ENCODE measurements at regions not wholly inside any gene's neighbourhood (a gene's known extent, or its start where the extent isn't known, plus 50 kb on each side); places are given as distances from the start of the nearest gene placed in this dataset.
"Not testable (repeated sequence)": the region's sequence is repeated elsewhere in the genome, so short reads cannot be mapped to it uniquely, and the experiment has no call there.

GRCh38 chr4:112819729-112820128, 182.8 kb downstream of the LARP7 start:
- intact Hi-C loops (cut with DNase I): loop anchor here (2.0 kb wide), 1 partner anchor 37 kb away; no protein-coding TSS in a partner anchor

GRCh38 chr4:112823156-112823555, 186.2 kb downstream of the LARP7 start:
- no peaks in the 10 kb centered on the region for H3K27me3 ChIP-seq
- TF ChIP-seq CTCF (IDR thresholded peaks at IDR 0.05): no peak
- H3K9me3 ChIP-seq: no peaks in the 10 kb centered on the region
- no peak overlapping the region for H3K27ac ChIP-seq
- H3K4me1 ChIP-seq: peaks cover 0 to 11% of the 10 kb centered on the region in 2 donors
- H3K36me3 ChIP-seq: no peaks in the 10 kb centered on the region
- intact Hi-C loops (cut with DNase I): no loop called here
- H3K4me3 ChIP-seq: no peak overlapping the region
- DNase-seq (ENCODE audit: low spot score in 2 of 2): no peak

More at GRCh38 chr4:112819729-112820128, 182.8 kb downstream of the LARP7 start:
- no peaks in the 10 kb centered on the region for H3K27me3 ChIP-seq
- peaks cover 0 to 11% of the 10 kb centered on the region in 2 donors for H3K4me1 ChIP-seq
- no peak overlapping the region for H3K27ac ChIP-seq
- no peak for DNase-seq (ENCODE audit: low spot score in 2 of 2)
- TF ChIP-seq CTCF (IDR thresholded peaks at IDR 0.05): no peak
- no peaks in the 10 kb centered on the region for H3K36me3 ChIP-seq
- no peak overlapping the region for H3K4me3 ChIP-seq
- no peaks in the 10 kb centered on the region for H3K9me3 ChIP-seq

- Histone ChIP-seq H3K27ac (no peak overlapping the region), H3K36me3 (no peaks in the 10 kb centered on the region), H3K4me1 (peaks cover 0 to 6% of the 10 kb centered on the region in 2 donors), H3K4me3 (no peak overlapping the region), H3K9me3 (no peaks in the 10 kb centered on the region), H3K27me3 (no peaks in the 10 kb centered on the region)
- intact Hi-C loops (cut with DNase I): no loop called here
- DNase-seq (ENCODE audit: low spot score in 2 of 2): no peak
- no peak for TF ChIP-seq CTCF (IDR thresholded peaks at IDR 0.05)
Measured at GRCh38 chr4:112823606-112824005, 186.7 kb downstream of the LARP7 start.

- no peak for DNase-seq (ENCODE audit: low spot score in 2 of 2)
- peaks cover 0 to 4% of the 10 kb centered on the region in 2 donors for H3K9me3 ChIP-seq
- no peaks in the 10 kb centered on the region for H3K36me3 ChIP-seq
- intact Hi-C loops (cut with DNase I): no loop called here
- no peak for TF ChIP-seq CTCF (IDR thresholded peaks at IDR 0.05)
- H3K27ac ChIP-seq: no peak overlapping the region
- H3K4me1 ChIP-seq: no peaks in the 10 kb centered on the region
- no peak overlapping the region for H3K4me3 ChIP-seq
- H3K27me3 ChIP-seq: no peaks in the 10 kb centered on the region
Measured at GRCh38 chr4:112830753-112831386, 193.9 kb downstream of the LARP7 start.

GRCh38 chr4:112832493-112832892, 195.6 kb downstream of the LARP7 start:
- Histone ChIP-seq H3K27me3 (no peaks in the 10 kb centered on the region), H3K36me3 (no peaks in the 10 kb centered on the region), H3K4me1 (no peaks in the 10 kb centered on the region), H3K27ac (no peak overlapping the region), H3K9me3 (peaks cover 0 to 4% of the 10 kb centered on the region in 2 donors), H3K4me3 (no peak overlapping the region)
- DNase-seq (ENCODE audit: low spot score in 2 of 2): no peak
- intact Hi-C loops (cut with DNase I): no loop called here
- no peak for TF ChIP-seq CTCF (IDR thresholded peaks at IDR 0.05)

GRCh38 chr4:112836895-112837294, 200.0 kb downstream of the LARP7 start:
- no peak for DNase-seq (ENCODE audit: low spot score in 2 of 2)
- Histone ChIP-seq H3K27me3 (no peaks in the 10 kb centered on the region), H3K9me3 (no peaks in the 10 kb centered on the region), H3K36me3 (no peaks in the 10 kb centered on the region), H3K27ac (no peak overlapping the region), H3K4me3 (no peak overlapping the region), H3K4me1 (no peaks in the 10 kb centered on the region)
- no peak for TF ChIP-seq CTCF (IDR thresholded peaks at IDR 0.05)
- intact Hi-C loops (cut with DNase I): no loop called here

- H3K4me1 ChIP-seq; H3K27me3 ChIP-seq; H3K36me3 ChIP-seq; DNase-seq (ENCODE audit: low spot score in 2 of 2); H3K4me3 ChIP-seq; intact Hi-C loops (cut with DNase I); H3K9me3 ChIP-seq; H3K27ac ChIP-seq: not testable (repeated sequence)
Measured at GRCh38 chr4:112838015-112838414, 201.1 kb downstream of the LARP7 start.
